SU-DHL-6 (cell line): ENCODE measurements at regions not wholly inside any gene's neighbourhood (a gene's known extent, or its start where the extent isn't known, plus 50 kb on each side); places are given as distances from the start of the nearest gene placed in this dataset.

Experiments used
- H2AFZ ChIP-seq: fragments of 200-600 bp; sonication (generic); 2 replicates; pipeline ENCODE4 v1.6.1; 2014; ENCODE audit warnings: low read depth, mild to moderate bottlenecking, moderate library complexity, mixed read lengths, antibody characterized with exemption, low read length; ENCODE audit not compliant: severe bottlenecking
- H3F3A ChIP-seq: fragments of 200-600 bp; shearing (Covaris generic); 2 replicates; pipeline ENCODE4 v1.6.0; 2016; ENCODE audit warnings: antibody characterized with exemption, mild to moderate bottlenecking; ENCODE audit not compliant: insufficient read depth
- H3K27ac ChIP-seq: fragments of 200-600 bp; sonication (generic); 2 replicates; pipeline ENCODE4 v1.5.1; 2016; ENCODE audit warnings: low read depth, mild to moderate bottlenecking, low read length, moderate library complexity, mixed read lengths
- H3K27me3 ChIP-seq: fragments of 200-600 bp; sonication (generic), shearing (Covaris generic); 2 replicates; pipeline ENCODE4 v1.6.0; 2014; ENCODE audit warnings: mild to moderate bottlenecking, low read length
- H3K36me3 ChIP-seq: fragments of 200-600 bp; sonication (generic); 2 replicates; pipeline ENCODE4 v1.6.1; 2014; ENCODE audit warnings: mild to moderate bottlenecking, low read length, mixed read lengths
- H3K4me2 ChIP-seq: fragments of 300-600, 200-600 bp; shearing (Covaris generic), sonication (generic); 2 replicates; pipeline ENCODE4 v1.6.0; 2014; ENCODE audit warnings: low read length, low read depth, mild to moderate bottlenecking; ENCODE audit not compliant: poor library complexity, severe bottlenecking
- H3K4me3 ChIP-seq: fragments of 200-600 bp; sonication (generic); 2 replicates; pipeline ENCODE4 v1.5.1; 2014; ENCODE audit warnings: antibody characterized with exemption, low read length, mild to moderate bottlenecking, mixed read lengths; ENCODE audit not compliant: insufficient read depth, poor library complexity, severe bottlenecking
- H3K79me2 ChIP-seq: fragments of 200-600 bp; sonication (generic); 2 replicates; pipeline ENCODE4 v1.6.1; 2014; ENCODE audit warnings: mild to moderate bottlenecking, low read length, moderate library complexity; ENCODE audit not compliant: insufficient read depth
- H3K9ac ChIP-seq: fragments of 200-600 bp; sonication (generic); 2 replicates; pipeline ENCODE4 v1.7.0; 2014; ENCODE audit warnings: mild to moderate bottlenecking, low read length
- H3K9me2 ChIP-seq: fragments of 200-600 bp; sonication (generic); replicated peaks from 2 replicates; pipeline ENCODE4 v1.6.1; 2014; ENCODE audit warnings: low read length; ENCODE audit not compliant: insufficient read depth
- H3K9me3 ChIP-seq: fragments of 200-600 bp; sonication (generic); 2 replicates; pipeline ENCODE4 v1.6.1; 2014; ENCODE audit warnings: low read length, mixed read lengths; ENCODE audit not compliant: insufficient read depth
- H4K20me1 ChIP-seq: fragments of 200-600 bp; sonication (generic); 2 replicates; pipeline ENCODE4 v1.6.1; 2014; ENCODE audit warnings: low read depth, mild to moderate bottlenecking, antibody characterized with exemption, low read length, moderate library complexity, mixed read lengths
- CTCF ChIP-seq: fragments of 200-600 bp; sonication (generic); IDR thresholded peaks from one replicate; pipeline ENCODE4 v1.5.1; 2017; ENCODE audit warnings: antibody characterized with exemption, mild to moderate bottlenecking, low read length, moderate library complexity; ENCODE audit not compliant: insufficient read depth, poor library complexity, severe bottlenecking
- EZH2phosphoT487 ChIP-seq: fragments of 200-600 bp; sonication (generic), shearing (Covaris generic); conservative IDR thresholded peaks from 2 replicates; pipeline ENCODE4 v1.6.1; 2018; ENCODE audit warnings: mild to moderate bottlenecking, antibody characterized with exemption, low read length, moderate library complexity, mixed read lengths

- H3K4me3 ChIP-seq: no peak overlapping the region
- no peak overlapping the region for H3K9ac ChIP-seq
- H3K27me3 ChIP-seq: no peaks in the 10 kb centered on the region
- H4K20me1 ChIP-seq: no peaks in the 10 kb centered on the region
- no peak overlapping the region for H3K27ac ChIP-seq
- H3K36me3 ChIP-seq: no peaks in the 10 kb centered on the region
- no peak overlapping the region for H2AFZ ChIP-seq
- no peaks in the 10 kb centered on the region for H3F3A ChIP-seq
- H3K9me2 ChIP-seq: no peaks in the 10 kb centered on the region
- H3K4me2 ChIP-seq: no peak overlapping the region
- H3K79me2 ChIP-seq: no peaks in the 10 kb centered on the region
- TF ChIP-seq CTCF (no peak), EZH2phosphoT487 (no peak)
- no peaks in the 10 kb centered on the region for H3K9me3 ChIP-seq
These were observed 75.3 kb upstream of the MYOCD start for GRCh38 chr17:12590417-12590816.

GRCh38 chr17:12591021-12591735 lies 74.5 kb upstream of the MYOCD start:
- no peaks in the 10 kb centered on the region for H3K9me3 ChIP-seq
- TF ChIP-seq EZH2phosphoT487: no peak
- no peak for TF ChIP-seq CTCF
- H3K4me3 ChIP-seq: no peak overlapping the region
- H3K27me3 ChIP-seq: no peaks in the 10 kb centered on the region
- no peak overlapping the region for H3K9ac ChIP-seq
- H3K36me3 ChIP-seq: no peaks in the 10 kb centered on the region
- H3K4me2 ChIP-seq: no peak overlapping the region
- no peaks in the 10 kb centered on the region for H3F3A ChIP-seq
- H3K9me2 ChIP-seq: no peaks in the 10 kb centered on the region
- H3K27ac ChIP-seq: no peak overlapping the region
- H3K79me2 ChIP-seq: no peaks in the 10 kb centered on the region
- no peaks in the 10 kb centered on the region for H4K20me1 ChIP-seq
- no peak overlapping the region for H2AFZ ChIP-seq

- Histone ChIP-seq H3K4me3 (no peak overlapping the region), H4K20me1 (no peaks in the 10 kb centered on the region), H3K9me2 (no peaks in the 10 kb centered on the region), H3K4me2 (no peak overlapping the region), H2AFZ (no peak overlapping the region), H3F3A (no peaks in the 10 kb centered on the region), H3K79me2 (no peaks in the 10 kb centered on the region), H3K36me3 (no peaks in the 10 kb centered on the region), H3K27me3 (no peaks in the 10 kb centered on the region), H3K9me3 (no peaks in the 10 kb centered on the region), H3K27ac (no peak overlapping the region), H3K9ac (no peak overlapping the region)
- TF ChIP-seq CTCF (no peak), EZH2phosphoT487 (no peak)
These were observed 72.7 kb upstream of the MYOCD start for GRCh38 chr17:12592941-12593340.
